A549 (cell line): ENCODE measurements at regions not wholly inside any gene's neighbourhood (a gene's known extent, or its start where the extent isn't known, plus 50 kb on each side); places are given as distances from the start of the nearest gene placed in this dataset.
"Not testable (repeated sequence)": the region's sequence is repeated elsewhere in the genome, so short reads cannot be mapped to it uniquely, and the experiment has no call there.

Source experiments
- ATAC-seq, 2 experiments: fragments of 200-7000 bp in 1 of 2; fragments of >200 bp in 1 of 2; cut with Nextera tagmentation in 1 of 2; cut with Tn5 transposase in 1 of 2; 3 replicates each; pipeline versions ENCODE4 v1.8.0 to v1.9.1; 2018 to 2020; ENCODE audit warnings: mild to moderate bottlenecking in 1 of 2, moderate library complexity in 1 of 2
- CTCF ChIA-PET: fragments of 300-600 bp; sonication (Branson Sonifier 250); formaldehyde crosslinking; extraction: SDS; loops from one replicate; lab custom pipeline; 2021; ENCODE audit warnings: antibody characterized with exemption, inconsistent platforms; lab: Yijun Ruan, JAX
- POLR2A ChIA-PET: fragments of 350-600 bp; formaldehyde crosslinking; extraction: SDS; loops from one replicate; lab custom pipeline; 2021; ENCODE audit warnings: antibody characterized with exemption, inconsistent platforms; lab: Yijun Ruan, JAX
- DNase-seq, 2 experiments: peaks; one replicate each; pipeline versions ENCODE4 v3.0.0 to v3.0.0-alpha.2; 2011 to 2016; ENCODE audit warnings: low read depth in 1 of 2, low spot score in 1 of 2
- FAIRE-seq: peaks from 2 replicates; lab custom pipeline; 2011; peaks lifted over from hg19 to GRCh38; lab: Jason Lieb, UNC
- H3K27ac ChIP-seq, 2 experiments: fragments of >200 bp; sonication (Bioruptor Twin); formaldehyde crosslinking; 3 replicates each; pipeline ENCODE4 v1.5.1; 2016 to 2017
- H3K4me1 ChIP-seq: fragments of >200 bp; sonication (Bioruptor Twin); formaldehyde crosslinking; 3 replicates; pipeline ENCODE4 v1.6.1; 2016
- H3K4me2 ChIP-seq: fragments of >200 bp; sonication (Bioruptor Twin); formaldehyde crosslinking; 3 replicates; pipeline ENCODE4 v1.6.1; 2016
- H3K4me3 ChIP-seq: fragments of >200 bp; sonication (Bioruptor Twin); formaldehyde crosslinking; 3 replicates; pipeline ENCODE4 v1.5.1; 2016
- H3K9me3 ChIP-seq: fragments of >200 bp; sonication (Bioruptor Twin); formaldehyde crosslinking; 3 replicates; pipeline ENCODE4 v1.6.1; 2016
- ATOH8 ChIP-seq: fragments of 250-450 bp; sonication (Bioruptor Pico); IDR thresholded peaks from 2 replicates; pipeline ENCODE4 v1.5.0; 2020; ENCODE audit warnings: low read depth, mild to moderate bottlenecking, moderate library complexity
- BCL3 ChIP-seq: fragments of >200 bp; sonication (Bioruptor Twin); formaldehyde crosslinking; IDR thresholded peaks from 3 replicates; pipeline ENCODE4 v1.6.1; 2016
- CBX2 ChIP-seq: fragments of 200-600 bp; sonication (generic); IDR thresholded peaks from 2 replicates; pipeline ENCODE4 v1.6.1; 2016; ENCODE audit warnings: low read depth, mild to moderate bottlenecking, borderline replicate concordance
- CBX8 ChIP-seq: fragments of 200-600 bp; sonication (generic); IDR thresholded peaks from 2 replicates; pipeline ENCODE4 v1.6.1; 2016
- CEBPB ChIP-seq, 2 experiments: fragments of >200 bp in 1 of 2; sonication (Bioruptor Twin) in 1 of 2; formaldehyde crosslinking in 1 of 2; IDR thresholded peaks; 2 replicates each; pipeline ENCODE4 v1.6.1; 2012 to 2016
- CHD4 ChIP-seq: fragments of 200-600 bp; sonication (generic); IDR thresholded peaks from 2 replicates; pipeline ENCODE4 v1.6.1; 2016; ENCODE audit warnings: antibody characterized with exemption, mild to moderate bottlenecking, borderline replicate concordance
- EHMT2 ChIP-seq: fragments of 200-600 bp; sonication (generic); IDR thresholded peaks from 2 replicates; pipeline ENCODE4 v1.6.1; 2016; ENCODE audit warnings: antibody characterized with exemption, low read depth, mild to moderate bottlenecking, moderate library complexity
- FOSL2 ChIP-seq, 2 experiments: fragments of 450-650 bp in 1 of 2; fragments of >200 bp in 1 of 2; sonication (Bioruptor Twin) in 1 of 2; formaldehyde crosslinking; IDR thresholded peaks; 2 replicates each; pipeline versions ENCODE4 v1.5.0 to v1.6.1; 2016 to 2020; ENCODE audit warnings: mild to moderate bottlenecking in 1 of 2, moderate library complexity in 1 of 2
- FOXS1 ChIP-seq: fragments of 250-450 bp; sonication (Bioruptor Pico); IDR thresholded peaks from 2 replicates; pipeline ENCODE4 v1.5.0; 2020; ENCODE audit warnings: mild to moderate bottlenecking, moderate library complexity
- HDAC2 ChIP-seq: fragments of 200-600 bp; sonication (generic); IDR thresholded peaks from 2 replicates; pipeline ENCODE4 v1.6.1; 2016
- HOXB13 ChIP-seq: fragments of 250-450 bp; sonication (Bioruptor Pico); IDR thresholded peaks from 2 replicates; pipeline ENCODE4 v1.5.0; 2020; ENCODE audit warnings: low read depth, mild to moderate bottlenecking, moderate library complexity
- JUNB ChIP-seq: fragments of >200 bp; sonication (Bioruptor Twin); formaldehyde crosslinking; IDR thresholded peaks from 2 replicates; pipeline ENCODE4 v1.6.1; 2016
- MAFK ChIP-seq: fragments of 450-650 bp; IDR thresholded peaks from 2 replicates; pipeline ENCODE4 v1.6.1; 2014; ENCODE audit not compliant: partially characterized antibody
- MAX ChIP-seq: IDR thresholded peaks from 2 replicates; pipeline ENCODE4 v1.6.1; 2012
- NPAS2 ChIP-seq: fragments of 250-450 bp; sonication (Bioruptor Pico); IDR thresholded peaks from 2 replicates; pipeline ENCODE4 v1.8.0; 2022; ENCODE audit warnings: mild to moderate bottlenecking, moderate library complexity, borderline replicate concordance
- NR3C1 ChIP-seq: fragments of >200 bp; sonication (Bioruptor Twin); formaldehyde crosslinking; IDR thresholded peaks from 3 replicates; pipeline ENCODE4 v1.6.1; 2017
- POLR2A ChIP-seq: IDR thresholded peaks from 2 replicates; pipeline ENCODE4 v1.6.1; 2012; ENCODE audit warnings: mild to moderate bottlenecking, low read length
- RCOR1 ChIP-seq: fragments of 150-350 bp; IDR thresholded peaks from 2 replicates; pipeline ENCODE4 v1.6.1; 2014; ENCODE audit warnings: antibody characterized with exemption, low read length, low read depth
- RNF2 ChIP-seq: fragments of 200-600 bp; sonication (generic); IDR thresholded peaks from 2 replicates; pipeline ENCODE4 v1.6.1; 2016; ENCODE audit warnings: low read depth, mild to moderate bottlenecking, antibody characterized with exemption, moderate library complexity, borderline replicate concordance
- SMC3 ChIP-seq: fragments of >200 bp; sonication (Bioruptor Twin); formaldehyde crosslinking; IDR thresholded peaks from 3 replicates; pipeline ENCODE4 v1.6.1; 2018; ENCODE audit warnings: inconsistent platforms
- TFCP2L1 ChIP-seq: fragments of 250-450 bp; sonication (Bioruptor Pico); IDR thresholded peaks from 2 replicates; pipeline ENCODE4 v1.5.0; 2021; ENCODE audit warnings: mild to moderate bottlenecking
- ZC3H11A ChIP-seq: fragments of 450-650 bp; IDR thresholded peaks from 2 replicates; pipeline ENCODE4 v1.6.1; 2014; ENCODE audit warnings: antibody characterized with exemption, mild to moderate bottlenecking
- ZFP36 ChIP-seq: fragments of 450-650 bp; IDR thresholded peaks from 2 replicates; pipeline ENCODE4 v1.6.1; 2014; ENCODE audit warnings: borderline replicate concordance; ENCODE audit not compliant: partially characterized antibody
- WGBS: methylation state at CpG from one replicate; pipeline ENCODE4 v1.1.6; 2017; ENCODE audit errors: missing lambda C conversion rate; 5-methylcytosine and 5-hydroxymethylcytosine counted together
- TF ChIP-seq, protein P1 (sequence below): fragments of 150-350 bp; IDR thresholded peaks from 2 replicates; pipeline ENCODE4 v1.6.1; 2014; ENCODE audit warnings: low read depth, mild to moderate bottlenecking, low read length
- TF ChIP-seq, protein P2 (sequence below): fragments of 200-600 bp; sonication (generic); IDR thresholded peaks from 2 replicates; pipeline ENCODE4 v1.6.1; 2016; ENCODE audit warnings: antibody characterized with exemption, mild to moderate bottlenecking, moderate library complexity

DNA sequence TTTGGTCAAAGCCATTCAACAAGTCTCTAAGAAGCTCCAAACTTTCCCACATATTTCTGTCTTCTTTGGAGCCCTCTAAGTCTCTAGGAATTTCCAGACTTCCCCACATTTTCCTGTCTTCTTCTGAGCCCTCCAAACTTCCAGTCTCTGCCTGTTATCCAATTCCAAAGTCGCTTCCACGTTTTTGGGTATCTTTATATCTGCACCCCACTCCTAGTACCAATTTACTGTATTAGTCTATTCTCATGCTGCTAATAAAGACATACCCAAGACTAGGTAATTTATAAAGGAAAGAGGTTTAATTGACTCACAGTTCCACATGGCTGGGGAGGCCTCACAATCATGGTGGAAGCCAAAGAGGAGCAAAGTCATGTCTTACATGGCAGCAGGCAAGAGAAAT lies 182.9 kb upstream of the ARRDC3 start:
- 3% methylated on average over 2 of the region's 2 CpGs for WGBS
- H3K4me1 ChIP-seq, DNase-seq, H3K4me3 ChIP-seq, POLR2A ChIA-PET, H3K27ac ChIP-seq, CTCF ChIA-PET, H3K4me2 ChIP-seq, FAIRE-seq, H3K9me3 ChIP-seq, ATAC-seq: not testable (repeated sequence)

GRCh38 chr5:91562922-91563321 lies 179.8 kb upstream of the ARRDC3 start:
- H3K27ac ChIP-seq, result no peak overlapping the region
- no peaks in the 10 kb centered on the region for H3K4me1 ChIP-seq
- FAIRE-seq (no peak), DNase-seq (no peak), ATAC-seq (no peak)
- H3K4me3 ChIP-seq, result no peak overlapping the region
- ChIA-PET CTCF (no interaction called here), POLR2A (no interaction called here)
- WGBS, result 49% methylated on average over 3 of the region's 3 CpGs
- TF ChIP-seq RCOR1 (no peak), HDAC2 (no peak), RNF2 (no peak), MAFK (no peak), CEBPB (IDR thresholded peaks at IDR 0.05) (no peak), SMC3 (no peak), ATOH8 (no peak), POLR2A (no peak), HOXB13 (no peak), NR3C1 (no peak), FOXS1 (no peak), ZC3H11A (no peak), EHMT2 (no peak), TFCP2L1 (no peak)
- TF ChIP-seq, protein P1, sequence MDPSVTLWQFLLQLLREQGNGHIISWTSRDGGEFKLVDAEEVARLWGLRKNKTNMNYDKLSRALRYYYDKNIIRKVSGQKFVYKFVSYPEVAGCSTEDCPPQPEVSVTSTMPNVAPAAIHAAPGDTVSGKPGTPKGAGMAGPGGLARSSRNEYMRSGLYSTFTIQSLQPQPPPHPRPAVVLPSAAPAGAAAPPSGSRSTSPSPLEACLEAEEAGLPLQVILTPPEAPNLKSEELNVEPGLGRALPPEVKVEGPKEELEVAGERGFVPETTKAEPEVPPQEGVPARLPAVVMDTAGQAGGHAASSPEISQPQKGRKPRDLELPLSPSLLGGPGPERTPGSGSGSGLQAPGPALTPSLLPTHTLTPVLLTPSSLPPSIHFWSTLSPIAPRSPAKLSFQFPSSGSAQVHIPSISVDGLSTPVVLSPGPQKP, result no peak
- H3K9me3 ChIP-seq, result no peaks in the 10 kb centered on the region
- no peak overlapping the region for H3K4me2 ChIP-seq

DNA sequence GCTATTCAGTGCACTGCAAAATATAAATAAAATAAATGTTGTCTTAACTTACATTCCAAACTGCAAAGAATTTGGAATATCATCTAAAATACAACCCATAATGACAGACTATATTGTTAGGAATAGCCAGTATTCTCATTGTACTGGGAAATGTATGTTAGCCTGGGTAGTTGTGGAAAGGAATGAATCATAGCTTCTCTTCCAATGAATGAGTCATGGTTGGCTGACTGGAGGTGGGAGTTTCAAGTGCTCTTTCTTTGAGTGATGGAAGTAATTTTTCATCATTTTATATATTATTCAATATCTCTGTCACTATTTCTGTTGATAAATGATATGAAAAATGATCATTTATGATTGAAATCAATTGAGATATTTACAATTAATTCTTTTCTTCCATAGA lies 158.6 kb upstream of the ARRDC3 start:
- TF ChIP-seq HDAC2, result no peak
- TF ChIP-seq BCL3, result no peak
- no peak for TF ChIP-seq ZFP36
- no peak for TF ChIP-seq MAFK
- no peak for TF ChIP-seq FOSL2 (IDR thresholded peaks at IDR 0.05)
- TF ChIP-seq FOSL2 (CRISPR knock-in tag; IDR thresholded peaks at IDR 0.05), result peak; percentile 53
- TF ChIP-seq RCOR1, result no peak
- no peak for TF ChIP-seq FOXS1
- CTCF ChIA-PET, result no interaction called here
- Histone ChIP-seq H3K9me3 (no peaks in the 10 kb centered on the region), H3K27ac (no peak overlapping the region), H3K4me3 (no peak overlapping the region), H3K4me2 (no peak overlapping the region), H3K4me1 (no peaks in the 10 kb centered on the region)
- DNase-seq, result peak; percentile 4 to 5
- no peak for ATAC-seq
- POLR2A ChIA-PET, result no interaction called here
- FAIRE-seq, result no peak

DNA sequence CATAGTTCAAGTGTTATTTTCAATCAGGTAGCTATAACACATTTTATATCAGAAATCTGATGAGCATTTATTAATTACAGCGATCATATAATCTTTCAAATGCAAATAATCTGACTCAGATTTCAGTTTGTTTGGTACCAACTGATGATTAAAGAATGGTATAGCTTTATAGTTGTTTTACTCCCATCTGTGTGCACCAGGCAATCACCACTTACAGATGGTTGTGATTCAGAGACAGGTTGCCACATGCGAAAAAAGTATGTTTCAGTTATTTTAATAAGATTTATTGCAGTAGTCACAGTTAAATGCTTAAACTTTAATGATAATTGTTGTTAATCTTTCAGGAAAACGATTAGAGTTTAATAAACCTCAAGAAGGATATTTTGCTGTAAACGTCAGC lies 155.1 kb upstream of the ARRDC3 start:
- H3K4me1 ChIP-seq, result no peaks in the 10 kb centered on the region
- H3K9me3 ChIP-seq, result no peaks in the 10 kb centered on the region
- no peak overlapping the region for H3K4me3 ChIP-seq
- FAIRE-seq (no peak), DNase-seq (no peak), ATAC-seq (no peak)
- CTCF ChIA-PET, result interaction anchor here (0.8 kb wide), 1 partner anchor 39 kb away, joined by 3 read pairs; no protein-coding TSS in a partner anchor
- H3K4me2 ChIP-seq, result no peak overlapping the region
- TF ChIP-seq, protein P2, sequence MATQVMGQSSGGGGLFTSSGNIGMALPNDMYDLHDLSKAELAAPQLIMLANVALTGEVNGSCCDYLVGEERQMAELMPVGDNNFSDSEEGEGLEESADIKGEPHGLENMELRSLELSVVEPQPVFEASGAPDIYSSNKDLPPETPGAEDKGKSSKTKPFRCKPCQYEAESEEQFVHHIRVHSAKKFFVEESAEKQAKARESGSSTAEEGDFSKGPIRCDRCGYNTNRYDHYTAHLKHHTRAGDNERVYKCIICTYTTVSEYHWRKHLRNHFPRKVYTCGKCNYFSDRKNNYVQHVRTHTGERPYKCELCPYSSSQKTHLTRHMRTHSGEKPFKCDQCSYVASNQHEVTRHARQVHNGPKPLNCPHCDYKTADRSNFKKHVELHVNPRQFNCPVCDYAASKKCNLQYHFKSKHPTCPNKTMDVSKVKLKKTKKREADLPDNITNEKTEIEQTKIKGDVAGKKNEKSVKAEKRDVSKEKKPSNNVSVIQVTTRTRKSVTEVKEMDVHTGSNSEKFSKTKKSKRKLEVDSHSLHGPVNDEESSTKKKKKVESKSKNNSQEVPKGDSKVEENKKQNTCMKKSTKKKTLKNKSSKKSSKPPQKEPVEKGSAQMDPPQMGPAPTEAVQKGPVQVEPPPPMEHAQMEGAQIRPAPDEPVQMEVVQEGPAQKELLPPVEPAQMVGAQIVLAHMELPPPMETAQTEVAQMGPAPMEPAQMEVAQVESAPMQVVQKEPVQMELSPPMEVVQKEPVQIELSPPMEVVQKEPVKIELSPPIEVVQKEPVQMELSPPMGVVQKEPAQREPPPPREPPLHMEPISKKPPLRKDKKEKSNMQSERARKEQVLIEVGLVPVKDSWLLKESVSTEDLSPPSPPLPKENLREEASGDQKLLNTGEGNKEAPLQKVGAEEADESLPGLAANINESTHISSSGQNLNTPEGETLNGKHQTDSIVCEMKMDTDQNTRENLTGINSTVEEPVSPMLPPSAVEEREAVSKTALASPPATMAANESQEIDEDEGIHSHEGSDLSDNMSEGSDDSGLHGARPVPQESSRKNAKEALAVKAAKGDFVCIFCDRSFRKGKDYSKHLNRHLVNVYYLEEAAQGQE, result no peak
- TF ChIP-seq MAFK (no peak), CBX8 (no peak), CHD4 (no peak), MAX (no peak), CBX2 (no peak), JUNB (no peak), NPAS2 (no peak), EHMT2 (no peak)
- H3K27ac ChIP-seq, result no peak overlapping the region
- POLR2A ChIA-PET, result no interaction called here
- WGBS, result 52% methylated on average over 4 of the region's 4 CpGs
